ENCODE measurements at regions not wholly inside any gene's neighbourhood (a gene's known extent, or its start where the extent isn't known, plus 50 kb on each side); places are given as distances from the start of the nearest gene placed in this dataset.
"Not testable (repeated sequence)": the region's sequence is repeated elsewhere in the genome, so short reads cannot be mapped to it uniquely, and the experiment has no call there.

- no peak for DNase-seq (ENCODE audit: low read depth in 2 of 3, low spot score in 1 of 3)
Observed at GRCh38 chr6:56839533-56840183, 115.2 kb upstream of the BEND6 start.

GRCh38 chr6:56838965-56839364 is 115.9 kb upstream of the BEND6 start:
- DNase-seq (ENCODE audit: low read depth in 2 of 3, low spot score in 1 of 3) = no peak

GRCh38 chr6:56838016-56838555 is 116.8 kb upstream of the BEND6 start:
- DNase-seq (ENCODE audit: low read depth in 2 of 3, low spot score in 1 of 3) = no peak

- no peak for DNase-seq (ENCODE audit: low read depth in 2 of 3, low spot score in 1 of 3)
Observed at GRCh38 chr6:56837322-56837894, 117.5 kb upstream of the BEND6 start.

- DNase-seq (ENCODE audit: low read depth in 2 of 3, low spot score in 1 of 3) = no peak
Observed at GRCh38 chr6:56835612-56836011, 119.3 kb upstream of the BEND6 start.

- no peak for DNase-seq (ENCODE audit: low read depth in 2 of 3, low spot score in 1 of 3)
Observed at GRCh38 chr6:56833873-56834272, 121.0 kb upstream of the BEND6 start.

- DNase-seq (ENCODE audit: low read depth in 2 of 3, low spot score in 1 of 3) = no peak
Observed at GRCh38 chr6:56833127-56833791, 121.6 kb upstream of the BEND6 start.

GRCh38 chr6:56832225-56832624 is 122.7 kb upstream of the BEND6 start:
- DNase-seq (ENCODE audit: low read depth in 2 of 3, low spot score in 1 of 3) = no peak

- DNase-seq (ENCODE audit: low read depth in 2 of 3, low spot score in 1 of 3) = no peak
Observed at GRCh38 chr6:56831334-56831733, 123.6 kb upstream of the BEND6 start.

GRCh38 chr6:56827908-56828649 is 126.8 kb upstream of the BEND6 start:
- DNase-seq (ENCODE audit: low read depth in 2 of 3, low spot score in 1 of 3) = no peak

GRCh38 chr6:56824431-56824830 is 130.5 kb upstream of the BEND6 start:
- DNase-seq (ENCODE audit: low read depth in 2 of 3, low spot score in 1 of 3) = not testable (repeated sequence)

- DNase-seq (ENCODE audit: low read depth in 2 of 3, low spot score in 1 of 3) = no peak
Observed at GRCh38 chr6:56821005-56821432, 133.9 kb upstream of the BEND6 start.

GRCh38 chr6:56820060-56820459 is 134.8 kb upstream of the BEND6 start:
- DNase-seq (ENCODE audit: low read depth in 2 of 3, low spot score in 1 of 3) = no peak

GRCh38 chr6:56819604-56820003 is 135.3 kb upstream of the BEND6 start:
- DNase-seq (ENCODE audit: low read depth in 2 of 3, low spot score in 1 of 3) = no peak

- DNase-seq (ENCODE audit: low read depth in 2 of 3, low spot score in 1 of 3) = no peak
Observed at GRCh38 chr6:56816370-56816769, 138.5 kb upstream of the BEND6 start.

- no peak for DNase-seq (ENCODE audit: low read depth in 2 of 3, low spot score in 1 of 3)
Observed at GRCh38 chr6:56815436-56815835, 139.5 kb upstream of the BEND6 start.

- DNase-seq (ENCODE audit: low read depth in 2 of 3, low spot score in 1 of 3) = no peak
Observed at GRCh38 chr6:56814802-56815201, 140.1 kb upstream of the BEND6 start.

GRCh38 chr6:56814308-56814707 is 140.6 kb upstream of the BEND6 start:
- no peak for DNase-seq (ENCODE audit: low read depth in 2 of 3, low spot score in 1 of 3)

- DNase-seq (ENCODE audit: low read depth in 2 of 3, low spot score in 1 of 3) = not testable (repeated sequence)
Observed at GRCh38 chr6:56812851-56813250, 142.1 kb upstream of the BEND6 start.

GRCh38 chr6:56808871-56809359 is 146.0 kb upstream of the BEND6 start:
- DNase-seq (ENCODE audit: low read depth in 2 of 3, low spot score in 1 of 3) = no peak

- no peak for DNase-seq (ENCODE audit: low read depth in 2 of 3, low spot score in 1 of 3)
Observed at GRCh38 chr6:56807989-56808337, 146.9 kb upstream of the BEND6 start.
